ENCODE measurements at regions not wholly inside any gene's neighbourhood (a gene's known extent, or its start where the extent isn't known, plus 50 kb on each side); places are given as distances from the start of the nearest gene placed in this dataset.
A peak's percentile ranks its signal among the peaks of the same experiment; 100 is the strongest.
"Not testable (repeated sequence)": the region's sequence is repeated elsewhere in the genome, so short reads cannot be mapped to it uniquely, and the experiment has no call there.

- Histone ChIP-seq H3K9me3 (replicated peaks; ENCODE audit: control insufficient read depth, low read depth, low read length) (no peaks in the 10 kb centered on the region), H3K36me3 (ENCODE audit: control insufficient read depth, insufficient read depth, low read length) (no peaks in the 10 kb centered on the region), H3K27ac (ENCODE audit: low read length) (no peak overlapping the region), H3K27me3 (ENCODE audit: control insufficient read depth, insufficient read depth, low read length) (no peaks in the 10 kb centered on the region), H3K4me3 (ENCODE audit: low read length) (no peak overlapping the region), H3K4me1 (ENCODE audit: control insufficient read depth, insufficient read depth, low read length) (no peaks in the 10 kb centered on the region)
- no peak for DNase-seq
- WGBS (ENCODE audit: insufficient coverage) = no CpG with 5 or more reads among the region's 5 CpGs
These were observed 191.9 kb downstream of the MC4R start for GRCh38 chr18:60180671-60181070.

GRCh38 chr18:60178224-60178623 is 194.4 kb downstream of the MC4R start:
- H3K36me3 ChIP-seq (ENCODE audit: control insufficient read depth, insufficient read depth, low read length); H3K27ac ChIP-seq (ENCODE audit: low read length); H3K4me3 ChIP-seq (ENCODE audit: low read length); H3K9me3 ChIP-seq (replicated peaks; ENCODE audit: control insufficient read depth, low read depth, low read length); DNase-seq; H3K27me3 ChIP-seq (ENCODE audit: control insufficient read depth, insufficient read depth, low read length); H3K4me1 ChIP-seq (ENCODE audit: control insufficient read depth, insufficient read depth, low read length): not testable (repeated sequence)
- WGBS (ENCODE audit: insufficient coverage) = 100% methylated on average over 4 of the region's 6 CpGs

- WGBS (ENCODE audit: insufficient coverage) = no CpG with 5 or more reads among the region's 1 CpG
- Histone ChIP-seq H3K27me3 (ENCODE audit: control insufficient read depth, insufficient read depth, low read length) (no peaks in the 10 kb centered on the region), H3K27ac (ENCODE audit: low read length) (no peak overlapping the region), H3K4me3 (ENCODE audit: low read length) (no peak overlapping the region), H3K4me1 (ENCODE audit: control insufficient read depth, insufficient read depth, low read length) (no peaks in the 10 kb centered on the region), H3K36me3 (ENCODE audit: control insufficient read depth, insufficient read depth, low read length) (no peaks in the 10 kb centered on the region), H3K9me3 (replicated peaks; ENCODE audit: control insufficient read depth, low read depth, low read length) (no peaks in the 10 kb centered on the region)
- DNase-seq = peak; percentile 16
These were observed 196.3 kb downstream of the MC4R start for GRCh38 chr18:60176259-60176658.

GRCh38 chr18:60174832-60175231 is 197.7 kb downstream of the MC4R start:
- H3K4me3 ChIP-seq (ENCODE audit: low read length) = no peak overlapping the region
- H3K9me3 ChIP-seq (replicated peaks; ENCODE audit: control insufficient read depth, low read depth, low read length) = no peaks in the 10 kb centered on the region
- no peak overlapping the region for H3K27ac ChIP-seq (ENCODE audit: low read length)
- H3K27me3 ChIP-seq (ENCODE audit: control insufficient read depth, insufficient read depth, low read length) = no peaks in the 10 kb centered on the region
- DNase-seq = no peak
- WGBS (ENCODE audit: insufficient coverage) = 40% methylated on average over 1 of the region's 2 CpGs
- no peaks in the 10 kb centered on the region for H3K4me1 ChIP-seq (ENCODE audit: control insufficient read depth, insufficient read depth, low read length)
- H3K36me3 ChIP-seq (ENCODE audit: control insufficient read depth, insufficient read depth, low read length) = no peaks in the 10 kb centered on the region

- Histone ChIP-seq H3K36me3 (ENCODE audit: control insufficient read depth, insufficient read depth, low read length) (no peaks in the 10 kb centered on the region), H3K9me3 (replicated peaks; ENCODE audit: control insufficient read depth, low read depth, low read length) (no peaks in the 10 kb centered on the region)
- WGBS (ENCODE audit: insufficient coverage) = no CpG with 5 or more reads among the region's 2 CpGs
These were observed 200.5 kb downstream of the MC4R start for GRCh38 chr18:60172030-60172429.

GRCh38 chr18:60163622-60164021 is 209.0 kb downstream of the MC4R start:
- H3K4me1 ChIP-seq (ENCODE audit: control insufficient read depth, insufficient read depth, low read length) = no peaks in the 10 kb centered on the region
- DNase-seq = no peak
- H3K4me3 ChIP-seq (ENCODE audit: low read length) = no peak overlapping the region
- no peak overlapping the region for H3K27ac ChIP-seq (ENCODE audit: low read length)
- H3K9me3 ChIP-seq (replicated peaks; ENCODE audit: control insufficient read depth, low read depth, low read length) = no peaks in the 10 kb centered on the region
- WGBS (ENCODE audit: insufficient coverage) = 100% methylated on average over 1 of the region's 5 CpGs
- no peaks in the 10 kb centered on the region for H3K36me3 ChIP-seq (ENCODE audit: control insufficient read depth, insufficient read depth, low read length)
- no peaks in the 10 kb centered on the region for H3K27me3 ChIP-seq (ENCODE audit: control insufficient read depth, insufficient read depth, low read length)

More at GRCh38 chr18:60172030-60172429, 200.5 kb downstream of the MC4R start:
- no peak for DNase-seq
- Histone ChIP-seq H3K27ac (ENCODE audit: low read length) (no peak overlapping the region), H3K4me3 (ENCODE audit: low read length) (no peak overlapping the region), H3K27me3 (ENCODE audit: control insufficient read depth, insufficient read depth, low read length) (no peaks in the 10 kb centered on the region), H3K4me1 (ENCODE audit: control insufficient read depth, insufficient read depth, low read length) (no peaks in the 10 kb centered on the region)

- Histone ChIP-seq H3K27ac (ENCODE audit: low read length) (no peak overlapping the region), H3K4me3 (ENCODE audit: low read length) (no peak overlapping the region), H3K27me3 (ENCODE audit: control insufficient read depth, insufficient read depth, low read length) (no peaks in the 10 kb centered on the region), H3K36me3 (ENCODE audit: control insufficient read depth, insufficient read depth, low read length) (no peaks in the 10 kb centered on the region), H3K4me1 (ENCODE audit: control insufficient read depth, insufficient read depth, low read length) (no peaks in the 10 kb centered on the region), H3K9me3 (replicated peaks; ENCODE audit: control insufficient read depth, low read depth, low read length) (no peaks in the 10 kb centered on the region)
- no peak for DNase-seq
These were observed 210.2 kb downstream of the MC4R start for GRCh38 chr18:60162388-60162787.

GRCh38 chr18:60157810-60158209 is 214.8 kb downstream of the MC4R start:
- no peaks in the 10 kb centered on the region for H3K9me3 ChIP-seq (replicated peaks; ENCODE audit: control insufficient read depth, low read depth, low read length)
- WGBS (ENCODE audit: insufficient coverage) = no CpG with 5 or more reads among the region's 3 CpGs
- no peak for DNase-seq
- no peaks in the 10 kb centered on the region for H3K4me1 ChIP-seq (ENCODE audit: control insufficient read depth, insufficient read depth, low read length)
- H3K27me3 ChIP-seq (ENCODE audit: control insufficient read depth, insufficient read depth, low read length) = no peaks in the 10 kb centered on the region
- no peak overlapping the region for H3K27ac ChIP-seq (ENCODE audit: low read length)
- no peaks in the 10 kb centered on the region for H3K36me3 ChIP-seq (ENCODE audit: control insufficient read depth, insufficient read depth, low read length)
- H3K4me3 ChIP-seq (ENCODE audit: low read length) = no peak overlapping the region

- Histone ChIP-seq H3K27me3 (ENCODE audit: control insufficient read depth, insufficient read depth, low read length) (no peaks in the 10 kb centered on the region), H3K27ac (ENCODE audit: low read length) (no peak overlapping the region), H3K9me3 (replicated peaks; ENCODE audit: control insufficient read depth, low read depth, low read length) (no peaks in the 10 kb centered on the region), H3K4me1 (ENCODE audit: control insufficient read depth, insufficient read depth, low read length) (no peaks in the 10 kb centered on the region), H3K4me3 (ENCODE audit: low read length) (no peak overlapping the region), H3K36me3 (ENCODE audit: control insufficient read depth, insufficient read depth, low read length) (no peaks in the 10 kb centered on the region)
- DNase-seq = no peak
- WGBS (ENCODE audit: insufficient coverage) = 91% methylated on average over 3 of the region's 3 CpGs
These were observed 219.2 kb downstream of the MC4R start for GRCh38 chr18:60153376-60153775.

GRCh38 chr18:60149316-60149715 is 223.3 kb downstream of the MC4R start:
- H3K27me3 ChIP-seq (ENCODE audit: control insufficient read depth, insufficient read depth, low read length) = no peaks in the 10 kb centered on the region
- H3K4me1 ChIP-seq (ENCODE audit: control insufficient read depth, insufficient read depth, low read length) = peaks cover under 1% of the 10 kb centered on the region
- no peak overlapping the region for H3K4me3 ChIP-seq (ENCODE audit: low read length)
- H3K27ac ChIP-seq (ENCODE audit: low read length) = no peak overlapping the region
- H3K9me3 ChIP-seq (replicated peaks; ENCODE audit: control insufficient read depth, low read depth, low read length) = no peaks in the 10 kb centered on the region
- 100% methylated on average over 5 of the region's 5 CpGs for WGBS (ENCODE audit: insufficient coverage)
- H3K36me3 ChIP-seq (ENCODE audit: control insufficient read depth, insufficient read depth, low read length) = no peaks in the 10 kb centered on the region
- DNase-seq = no peak

- no CpG with 5 or more reads among the region's 5 CpGs for WGBS (ENCODE audit: insufficient coverage)
- no peaks in the 10 kb centered on the region for H3K9me3 ChIP-seq (replicated peaks; ENCODE audit: control insufficient read depth, low read depth, low read length)
- no peak overlapping the region for H3K4me3 ChIP-seq (ENCODE audit: low read length)
- DNase-seq = no peak
- no peaks in the 10 kb centered on the region for H3K36me3 ChIP-seq (ENCODE audit: control insufficient read depth, insufficient read depth, low read length)
- H3K4me1 ChIP-seq (ENCODE audit: control insufficient read depth, insufficient read depth, low read length) = peaks cover 3% of the 10 kb centered on the region
- no peaks in the 10 kb centered on the region for H3K27me3 ChIP-seq (ENCODE audit: control insufficient read depth, insufficient read depth, low read length)
- H3K27ac ChIP-seq (ENCODE audit: low read length) = no peak overlapping the region
These were observed 225.3 kb downstream of the MC4R start for GRCh38 chr18:60147323-60147722.

All from muscle of leg (tissue), 3 donors.